ENCODE measurements at regions not wholly inside any gene's neighbourhood (a gene's known extent, or its start where the extent isn't known, plus 50 kb on each side); places are given as distances from the start of the nearest gene placed in this dataset.

DNA sequence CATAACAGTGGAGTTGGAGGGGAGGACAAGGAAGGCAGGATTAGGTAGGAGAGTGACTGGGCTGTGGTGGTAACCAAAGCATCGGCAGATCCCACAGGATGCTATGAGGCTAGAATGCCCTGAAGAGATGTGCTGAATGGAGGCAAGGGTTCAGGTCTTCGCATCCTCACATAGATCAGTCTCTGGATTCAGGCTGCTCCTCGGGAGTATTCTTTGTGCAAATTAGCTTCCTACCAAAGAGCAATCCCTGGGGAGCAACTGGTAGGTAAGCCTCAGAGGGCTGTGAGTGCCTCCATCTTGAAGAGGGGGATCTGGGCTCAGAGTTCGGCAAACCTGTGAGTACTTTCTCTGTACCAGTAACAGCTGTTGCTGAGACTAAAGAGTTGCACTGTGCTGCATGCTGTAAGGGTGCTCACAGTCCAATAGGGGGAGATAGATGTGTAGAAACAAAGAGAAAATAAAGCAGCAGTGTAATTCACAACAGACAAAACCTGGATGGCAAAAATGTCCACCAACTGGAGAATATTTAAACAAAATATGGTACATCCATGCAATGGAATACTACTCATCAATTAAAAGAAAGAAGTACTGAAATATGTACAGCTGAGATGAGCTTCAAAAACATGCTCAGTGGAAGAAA is 322.4 kb upstream of the DEPDC1 start:
- no peak overlapping the region for H3K4me3 ChIP-seq (ENCODE audit: low read depth, low read length)
- TF ChIP-seq, protein P1, sequence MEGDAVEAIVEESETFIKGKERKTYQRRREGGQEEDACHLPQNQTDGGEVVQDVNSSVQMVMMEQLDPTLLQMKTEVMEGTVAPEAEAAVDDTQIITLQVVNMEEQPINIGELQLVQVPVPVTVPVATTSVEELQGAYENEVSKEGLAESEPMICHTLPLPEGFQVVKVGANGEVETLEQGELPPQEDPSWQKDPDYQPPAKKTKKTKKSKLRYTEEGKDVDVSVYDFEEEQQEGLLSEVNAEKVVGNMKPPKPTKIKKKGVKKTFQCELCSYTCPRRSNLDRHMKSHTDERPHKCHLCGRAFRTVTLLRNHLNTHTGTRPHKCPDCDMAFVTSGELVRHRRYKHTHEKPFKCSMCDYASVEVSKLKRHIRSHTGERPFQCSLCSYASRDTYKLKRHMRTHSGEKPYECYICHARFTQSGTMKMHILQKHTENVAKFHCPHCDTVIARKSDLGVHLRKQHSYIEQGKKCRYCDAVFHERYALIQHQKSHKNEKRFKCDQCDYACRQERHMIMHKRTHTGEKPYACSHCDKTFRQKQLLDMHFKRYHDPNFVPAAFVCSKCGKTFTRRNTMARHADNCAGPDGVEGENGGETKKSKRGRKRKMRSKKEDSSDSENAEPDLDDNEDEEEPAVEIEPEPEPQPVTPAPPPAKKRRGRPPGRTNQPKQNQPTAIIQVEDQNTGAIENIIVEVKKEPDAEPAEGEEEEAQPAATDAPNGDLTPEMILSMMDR (conservative IDR thresholded peaks at IDR 0.05; ENCODE audit: low read depth, low read length) = peak; percentile 88
- no peak for DNase-seq (ENCODE audit: low read depth)

DNA sequence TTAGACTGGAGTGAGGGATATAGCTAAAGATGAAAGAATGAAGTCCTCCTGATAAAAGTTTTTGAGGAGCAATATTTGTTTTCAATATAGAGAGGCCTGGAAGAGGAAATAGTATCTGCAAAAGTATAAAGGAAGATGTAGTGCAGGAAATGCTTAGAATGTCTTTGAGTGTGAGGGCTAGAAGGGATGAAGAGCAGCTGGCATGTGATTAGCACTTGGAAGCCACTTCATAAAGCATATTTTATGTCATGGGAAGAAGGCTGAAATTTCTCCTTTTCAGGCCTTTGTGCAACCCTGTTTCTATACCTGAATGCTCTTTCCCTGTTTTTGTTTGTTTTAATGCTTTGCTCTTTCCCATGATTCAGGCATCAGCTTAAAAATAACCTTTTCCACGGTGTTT is 323.3 kb upstream of the DEPDC1 start:
- H3K4me3 ChIP-seq (ENCODE audit: low read depth, low read length) = no peak overlapping the region
- TF ChIP-seq, protein P1 (conservative IDR thresholded peaks at IDR 0.05; ENCODE audit: low read depth, low read length) = no peak
- DNase-seq (ENCODE audit: low read depth) = no peak

DNA sequence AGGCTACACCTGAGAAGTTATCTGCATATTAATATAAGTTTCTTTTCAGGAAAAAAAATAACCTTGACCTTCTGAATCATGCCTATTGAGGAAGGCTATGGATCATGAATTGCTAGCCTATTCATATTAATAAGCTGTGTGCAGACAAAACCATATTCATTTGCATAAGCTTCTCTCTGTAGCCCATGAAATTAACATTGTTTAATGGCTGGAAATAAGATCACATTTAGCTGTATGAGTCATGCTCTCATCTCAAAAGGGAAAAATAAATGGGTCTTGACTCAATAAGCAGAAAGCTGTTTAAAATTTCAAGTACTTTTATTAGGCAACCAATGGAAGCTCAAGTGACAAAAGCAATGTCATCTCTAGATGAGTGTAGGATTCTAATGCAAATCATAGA is 330.0 kb upstream of the DEPDC1 start:
- DNase-seq (ENCODE audit: low read depth) = no peak
- no peak overlapping the region for H3K4me3 ChIP-seq (ENCODE audit: low read depth, low read length)
- TF ChIP-seq, protein P1 (conservative IDR thresholded peaks at IDR 0.05; ENCODE audit: low read depth, low read length) = no peak

DNA sequence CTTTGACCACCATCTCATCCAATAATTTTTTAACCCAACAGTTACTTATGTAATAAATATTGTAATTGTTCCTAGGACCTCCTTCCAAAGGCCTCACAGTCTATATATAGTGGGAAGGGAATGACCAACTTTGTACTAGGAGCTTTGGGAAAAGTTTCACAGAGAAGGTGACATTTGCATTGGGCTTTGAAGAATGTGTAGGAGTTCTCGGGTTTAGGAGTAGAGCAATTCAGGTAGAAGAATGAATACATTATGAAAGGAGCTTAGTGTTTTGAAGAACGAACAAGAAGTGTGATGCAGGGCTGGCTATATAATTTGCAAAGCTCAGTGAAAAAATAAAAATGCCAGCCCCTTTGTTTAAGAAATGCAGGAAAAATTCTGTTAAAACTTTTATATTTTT is 330.4 kb upstream of the DEPDC1 start:
- no peak overlapping the region for H3K4me3 ChIP-seq (ENCODE audit: low read depth, low read length)
- no peak for DNase-seq (ENCODE audit: low read depth)
- TF ChIP-seq, protein P1 (conservative IDR thresholded peaks at IDR 0.05; ENCODE audit: low read depth, low read length) = no peak

DNA sequence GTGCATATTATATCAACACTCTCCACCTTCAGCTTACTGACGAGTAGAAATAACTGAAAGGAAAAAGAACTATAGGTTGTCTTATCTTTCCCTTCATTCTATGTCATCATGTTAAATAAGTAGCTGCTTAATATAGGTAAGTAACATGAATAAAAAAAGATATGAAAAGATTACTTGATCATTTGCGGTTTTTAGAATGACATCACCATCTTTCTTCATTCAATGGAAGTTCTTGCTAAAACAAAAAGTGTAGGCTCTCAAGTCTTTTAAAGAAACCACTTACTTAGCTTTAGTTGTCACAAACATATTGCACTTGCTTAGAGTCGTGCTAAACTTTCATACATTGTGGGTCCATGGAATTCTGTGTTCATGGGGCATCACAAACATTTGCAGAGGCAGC is 331.1 kb upstream of the DEPDC1 start:
- H3K4me3 ChIP-seq (ENCODE audit: low read depth, low read length) = no peak overlapping the region
- DNase-seq (ENCODE audit: low read depth) = no peak
- TF ChIP-seq, protein P1 (conservative IDR thresholded peaks at IDR 0.05; ENCODE audit: low read depth, low read length) = no peak

DNA sequence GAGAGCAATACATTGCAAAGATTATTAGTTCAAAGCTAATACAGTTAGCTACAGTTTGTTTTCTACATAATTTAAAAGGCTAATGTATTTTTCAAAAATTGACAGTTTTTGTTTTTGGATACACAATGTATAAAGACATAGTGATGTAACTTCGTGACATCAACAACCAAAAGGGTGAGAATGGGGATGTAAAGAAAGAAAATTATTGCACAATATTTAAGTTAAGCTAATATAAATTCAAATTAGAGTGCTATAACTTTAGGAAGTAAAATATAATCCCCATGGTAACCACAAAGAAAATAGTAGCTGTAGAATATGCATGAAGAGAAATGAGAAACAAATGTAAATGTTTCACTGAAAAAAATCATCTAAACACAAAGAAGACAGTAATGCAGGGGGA is 334.4 kb upstream of the DEPDC1 start:
- TF ChIP-seq, protein P1 (conservative IDR thresholded peaks at IDR 0.05; ENCODE audit: low read depth, low read length) = no peak
- DNase-seq (ENCODE audit: low read depth) = no peak
- H3K4me3 ChIP-seq (ENCODE audit: low read depth, low read length) = no peak overlapping the region

DNA sequence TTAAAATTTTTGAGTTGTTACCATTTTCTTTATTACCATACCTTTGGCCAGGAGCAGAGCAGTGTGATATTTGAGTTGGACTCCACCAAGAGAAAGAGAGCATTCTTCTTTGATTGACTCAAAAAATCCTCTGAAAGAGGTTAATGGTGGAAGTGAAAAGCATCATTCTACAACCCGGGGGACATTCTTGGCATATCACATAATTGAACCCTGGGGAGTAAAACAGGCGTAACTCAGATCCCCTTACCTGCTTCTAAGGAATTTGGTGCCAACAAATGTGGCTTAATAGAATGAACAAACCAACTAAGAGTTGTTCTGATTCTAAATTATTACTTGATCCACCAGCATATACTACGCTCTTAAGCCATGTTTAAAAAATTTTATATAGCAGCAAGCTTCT is 351.1 kb upstream of the DEPDC1 start:
- H3K4me3 ChIP-seq (ENCODE audit: low read depth, low read length) = no peak overlapping the region
- TF ChIP-seq, protein P1 (conservative IDR thresholded peaks at IDR 0.05; ENCODE audit: low read depth, low read length) = no peak
- no peak for DNase-seq (ENCODE audit: low read depth)
